ENCODE measurements at regions not wholly inside any gene's neighbourhood (a gene's known extent, or its start where the extent isn't known, plus 50 kb on each side); places are given as distances from the start of the nearest gene placed in this dataset.

- H3K27me3 ChIP-seq (ENCODE audit: control insufficient read depth in 1 of 2, insufficient read depth in 1 of 2, low read length in 2 of 2), result no peaks in the 10 kb centered on the region
- H3K14ac ChIP-seq (ENCODE audit: low read length in 2 of 2), result no peak overlapping the region
- H2BK12ac ChIP-seq (ENCODE audit: low read length in 2 of 2), result peak overlapping the region in 1 of 2 experiments; percentile 50
- peak overlapping the region; percentile 1 for H2BK120ac ChIP-seq (ENCODE audit: low read depth, low read length)
- peak overlapping the region; percentile 1 to 43 for H3K4ac ChIP-seq (ENCODE audit: low read depth in 1 of 2, low read length in 2 of 2)
- WGBS, result 95% methylated on average over 8 of the region's 9 CpGs
- no peaks in the 10 kb centered on the region for H3K9me3 ChIP-seq (ENCODE audit: control insufficient read depth, low read length)
- H3K4me1 ChIP-seq (ENCODE audit: control insufficient read depth, insufficient read depth, low read depth, low read length), result peaks cover 67% of the 10 kb centered on the region
- no peak overlapping the region for H2AFZ ChIP-seq (ENCODE audit: low read depth, low read length)
- no peak overlapping the region for H2BK15ac ChIP-seq (ENCODE audit: low read depth, poor library complexity, severe bottlenecking)
- H3K9ac ChIP-seq (ENCODE audit: low read length), result peak overlapping the region; percentile 20
- no peak overlapping the region for H4K8ac ChIP-seq (ENCODE audit: low read length)
- DNase-seq, result no peak
- H3K23ac ChIP-seq (ENCODE audit: low read length in 2 of 2), result no peak overlapping the region
- peak overlapping the region; percentile 5 for H4K91ac ChIP-seq (ENCODE audit: low read length)
- no peak overlapping the region for H2BK5ac ChIP-seq (ENCODE audit: low read depth, low read length, poor library complexity, severe bottlenecking)
- no peak overlapping the region for H3K27ac ChIP-seq (ENCODE audit: low read length, poor library complexity, severe bottlenecking)
- peak overlapping the region in 1 of 2 experiments; percentile 58 for H3K18ac ChIP-seq (ENCODE audit: low read depth in 1 of 2, low read length in 2 of 2)
- H3K4me3 ChIP-seq (ENCODE audit: insufficient read depth in 1 of 2, low read depth in 1 of 2, low read length in 2 of 2), result no peak overlapping the region
- no peak overlapping the region for H3K4me2 ChIP-seq (ENCODE audit: low read length, poor library complexity, severe bottlenecking)
- peaks cover 12 to 14% of the 10 kb centered on the region in 2 experiments for H3K36me3 ChIP-seq (ENCODE audit: control insufficient read depth in 1 of 2, insufficient read depth in 2 of 2, low read depth in 1 of 2, low read length in 2 of 2)
- peak overlapping the region; percentile 31 for H2AK5ac ChIP-seq (ENCODE audit: low read length, severe bottlenecking)
- H3K79me1 ChIP-seq (replicated peaks; ENCODE audit: low read length, poor library complexity, severe bottlenecking), result peaks cover 8% of the 10 kb centered on the region
Measured at GRCh38 chr9:129493002-129493705, 127.7 kb downstream of the C9orf50 start.

- H4K8ac ChIP-seq (ENCODE audit: low read length), result peak overlapping the region; percentile 64
- peak overlapping the region; percentile 36 to 89 for H3K4ac ChIP-seq (ENCODE audit: low read depth in 1 of 2, low read length in 2 of 2)
- peak overlapping the region; percentile 10 to 81 for H3K18ac ChIP-seq (ENCODE audit: low read depth in 1 of 2, low read length in 2 of 2)
- no peak overlapping the region for H2BK120ac ChIP-seq (ENCODE audit: low read depth, low read length)
- H3K9me3 ChIP-seq (ENCODE audit: control insufficient read depth, low read length), result no peaks in the 10 kb centered on the region
- peak overlapping the region; percentile 71 to 93 for H2BK12ac ChIP-seq (ENCODE audit: low read length in 2 of 2)
- H3K14ac ChIP-seq (ENCODE audit: low read length in 2 of 2), result peak overlapping the region in 1 of 2 experiments; percentile 37
- H3K4me1 ChIP-seq (ENCODE audit: control insufficient read depth, insufficient read depth, low read depth, low read length), result peaks cover 73% of the 10 kb centered on the region
- WGBS, result 78% methylated on average over 8 of the region's 8 CpGs
- peaks cover 12% of the 10 kb centered on the region in 2 experiments for H3K36me3 ChIP-seq (ENCODE audit: control insufficient read depth in 1 of 2, insufficient read depth in 2 of 2, low read depth in 1 of 2, low read length in 2 of 2)
- peak overlapping the region; percentile 92 for H3K9ac ChIP-seq (ENCODE audit: low read length)
- H3K4me3 ChIP-seq (ENCODE audit: insufficient read depth in 1 of 2, low read depth in 1 of 2, low read length in 2 of 2), result peak overlapping the region in 1 of 2 experiments; percentile 81
- no peak overlapping the region for H3K27ac ChIP-seq (ENCODE audit: low read length, poor library complexity, severe bottlenecking)
- peak overlapping the region; percentile 76 for H4K91ac ChIP-seq (ENCODE audit: low read length)
- H3K23ac ChIP-seq (ENCODE audit: low read length in 2 of 2), result peak overlapping the region in 1 of 2 experiments; percentile 28
- DNase-seq, result no peak
- peaks cover 6% of the 10 kb centered on the region for H3K79me1 ChIP-seq (replicated peaks; ENCODE audit: low read length, poor library complexity, severe bottlenecking)
- H2AK5ac ChIP-seq (ENCODE audit: low read length, severe bottlenecking), result peak overlapping the region; percentile 34
- H3K4me2 ChIP-seq (ENCODE audit: low read length, poor library complexity, severe bottlenecking), result no peak overlapping the region
- H2BK15ac ChIP-seq (ENCODE audit: low read depth, poor library complexity, severe bottlenecking), result peak overlapping the region; percentile 61
- H3K27me3 ChIP-seq (ENCODE audit: control insufficient read depth in 1 of 2, insufficient read depth in 1 of 2, low read length in 2 of 2), result no peaks in the 10 kb centered on the region
- H2AFZ ChIP-seq (ENCODE audit: low read depth, low read length), result no peak overlapping the region
- no peak overlapping the region for H2BK5ac ChIP-seq (ENCODE audit: low read depth, low read length, poor library complexity, severe bottlenecking)
Measured at GRCh38 chr9:129491487-129491855, 129.4 kb downstream of the C9orf50 start.

- peak overlapping the region in 1 of 2 experiments; percentile 82 for H3K14ac ChIP-seq (ENCODE audit: low read length in 2 of 2)
- H2AK5ac ChIP-seq (ENCODE audit: low read length, severe bottlenecking), result peak overlapping the region; percentile 34
- no peak overlapping the region for H3K4me2 ChIP-seq (ENCODE audit: low read length, poor library complexity, severe bottlenecking)
- 79% methylated on average over 11 of the region's 11 CpGs for WGBS
- peak overlapping the region; percentile 95 for H4K91ac ChIP-seq (ENCODE audit: low read length)
- H3K4ac ChIP-seq (ENCODE audit: low read depth in 1 of 2, low read length in 2 of 2), result peak overlapping the region; percentile 38 to 89
- peak overlapping the region in 1 of 2 experiments; percentile 28 for H3K23ac ChIP-seq (ENCODE audit: low read length in 2 of 2)
- H3K36me3 ChIP-seq (ENCODE audit: control insufficient read depth in 1 of 2, insufficient read depth in 2 of 2, low read depth in 1 of 2, low read length in 2 of 2), result peaks cover 12% of the 10 kb centered on the region in 2 experiments
- H3K27me3 ChIP-seq (ENCODE audit: control insufficient read depth in 1 of 2, insufficient read depth in 1 of 2, low read length in 2 of 2), result no peaks in the 10 kb centered on the region
- no peak overlapping the region for H2AFZ ChIP-seq (ENCODE audit: low read depth, low read length)
- DNase-seq, result peak; percentile 43
- H2BK12ac ChIP-seq (ENCODE audit: low read length in 2 of 2), result peak overlapping the region; percentile 76 to 94
- no peak overlapping the region for H2BK120ac ChIP-seq (ENCODE audit: low read depth, low read length)
- peak overlapping the region; percentile 92 for H3K9ac ChIP-seq (ENCODE audit: low read length)
- H3K9me3 ChIP-seq (ENCODE audit: control insufficient read depth, low read length), result no peaks in the 10 kb centered on the region
- H3K79me1 ChIP-seq (replicated peaks; ENCODE audit: low read length, poor library complexity, severe bottlenecking), result peaks cover 6% of the 10 kb centered on the region
- no peak overlapping the region for H2BK5ac ChIP-seq (ENCODE audit: low read depth, low read length, poor library complexity, severe bottlenecking)
- peak overlapping the region; percentile 98 for H3K27ac ChIP-seq (ENCODE audit: low read length, poor library complexity, severe bottlenecking)
- peak overlapping the region; percentile 61 for H2BK15ac ChIP-seq (ENCODE audit: low read depth, poor library complexity, severe bottlenecking)
- peak overlapping the region; percentile 95 for H4K8ac ChIP-seq (ENCODE audit: low read length)
- H3K4me3 ChIP-seq (ENCODE audit: insufficient read depth in 1 of 2, low read depth in 1 of 2, low read length in 2 of 2), result peak overlapping the region in 1 of 2 experiments; percentile 81
- peak overlapping the region; percentile 15 to 98 for H3K18ac ChIP-seq (ENCODE audit: low read depth in 1 of 2, low read length in 2 of 2)
- peaks cover 73% of the 10 kb centered on the region for H3K4me1 ChIP-seq (ENCODE audit: control insufficient read depth, insufficient read depth, low read depth, low read length)
Measured at GRCh38 chr9:129490583-129491486, 130.1 kb downstream of the C9orf50 start.

Measured in mesenchymal stem cell (in vitro differentiated cells and primary cell).